HG03442 (cell line): ENCODE measurements at regions not wholly inside any gene's neighbourhood (a gene's known extent, or its start where the extent isn't known, plus 50 kb on each side); places are given as distances from the start of the nearest gene placed in this dataset.
"Not testable (repeated sequence)": the region's sequence is repeated elsewhere in the genome, so short reads cannot be mapped to it uniquely, and the experiment has no call there.

Experiments
- ATAC-seq: cut with Tn5 transposase; IDR thresholded peaks from one replicate; pipeline ENCODE4 v1.9.1; 2021; ENCODE audit warnings: mild to moderate bottlenecking, moderate library complexity; ENCODE audit not compliant: unreplicated experiment

DNA sequence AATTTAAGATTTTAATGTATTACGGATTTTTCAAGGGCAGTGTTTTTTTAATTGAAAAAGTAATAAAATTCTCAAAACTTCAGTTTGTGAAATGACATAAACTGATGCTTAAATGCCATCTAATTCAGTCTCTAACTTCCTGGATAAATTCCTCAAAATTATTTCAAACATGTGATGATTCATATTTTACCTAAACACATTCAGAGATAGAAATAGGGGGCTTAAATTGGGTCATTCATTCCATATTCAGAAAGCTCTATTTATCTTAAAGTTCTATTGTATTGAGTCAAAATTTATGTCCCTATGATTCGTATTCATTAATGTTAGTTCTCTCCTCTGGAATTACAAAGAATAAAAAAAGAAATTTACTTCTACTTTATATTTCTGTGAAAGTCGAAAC, 713.6 kb upstream of the CHRM3 start:
- no peak for ATAC-seq

- no peak for ATAC-seq
These were observed 714.1 kb upstream of the CHRM3 start for GRCh38 chr1:238672262-238672661.

DNA sequence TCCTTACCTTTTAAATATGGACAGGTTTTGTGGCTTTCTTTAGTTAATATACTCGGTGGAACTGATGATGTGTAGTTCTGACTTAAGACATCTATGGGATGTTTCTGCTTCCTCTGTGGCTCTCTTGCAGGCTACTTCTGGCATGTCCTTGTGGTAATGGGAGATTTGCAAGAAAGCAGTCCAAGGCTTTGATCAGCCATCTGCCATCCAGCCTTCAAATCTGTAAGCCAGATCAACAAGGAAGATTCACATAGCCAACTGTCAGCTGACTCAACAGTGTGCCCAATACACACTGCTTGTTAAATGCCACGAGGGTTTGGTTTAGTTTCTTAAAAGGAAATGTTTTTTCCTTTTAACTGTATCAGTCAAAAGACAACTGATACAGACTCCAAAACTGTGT, 722.2 kb upstream of the CHRM3 start:
- no peak for ATAC-seq

- ATAC-seq: no peak
These were observed 725.5 kb upstream of the CHRM3 start for GRCh38 chr1:238660849-238661248.

- ATAC-seq: no peak
These were observed 727.6 kb upstream of the CHRM3 start for GRCh38 chr1:238658763-238659162.

DNA sequence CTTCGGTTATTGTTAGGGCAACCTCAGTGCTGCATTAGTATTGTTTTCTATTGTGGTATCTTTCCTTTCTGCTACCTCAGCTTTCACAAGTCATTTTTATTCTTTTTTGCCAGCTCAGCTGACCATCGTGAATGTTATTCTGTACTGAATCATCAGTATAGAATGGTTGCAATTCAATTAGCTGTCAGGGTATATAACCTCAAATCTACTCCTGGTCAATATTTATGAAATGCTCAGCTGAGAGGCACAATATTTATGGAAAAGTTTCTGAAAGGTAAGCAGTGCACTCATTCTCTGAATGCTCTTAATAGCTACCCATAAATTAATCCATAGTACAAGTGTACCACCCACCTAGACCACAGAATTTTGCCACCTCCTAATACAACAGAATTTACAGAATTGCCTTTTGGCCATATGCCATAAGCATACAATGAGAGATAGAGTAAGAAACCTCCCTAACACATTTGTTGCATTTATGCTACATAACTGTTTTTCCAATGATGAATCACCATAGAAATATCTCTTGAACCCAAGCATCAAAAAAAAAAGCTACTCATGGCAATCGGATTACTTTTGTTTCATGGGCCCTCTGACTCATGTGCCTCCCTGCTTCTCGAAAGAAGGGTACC, 732.6 kb upstream of the CHRM3 start:
- ATAC-seq: no peak

DNA sequence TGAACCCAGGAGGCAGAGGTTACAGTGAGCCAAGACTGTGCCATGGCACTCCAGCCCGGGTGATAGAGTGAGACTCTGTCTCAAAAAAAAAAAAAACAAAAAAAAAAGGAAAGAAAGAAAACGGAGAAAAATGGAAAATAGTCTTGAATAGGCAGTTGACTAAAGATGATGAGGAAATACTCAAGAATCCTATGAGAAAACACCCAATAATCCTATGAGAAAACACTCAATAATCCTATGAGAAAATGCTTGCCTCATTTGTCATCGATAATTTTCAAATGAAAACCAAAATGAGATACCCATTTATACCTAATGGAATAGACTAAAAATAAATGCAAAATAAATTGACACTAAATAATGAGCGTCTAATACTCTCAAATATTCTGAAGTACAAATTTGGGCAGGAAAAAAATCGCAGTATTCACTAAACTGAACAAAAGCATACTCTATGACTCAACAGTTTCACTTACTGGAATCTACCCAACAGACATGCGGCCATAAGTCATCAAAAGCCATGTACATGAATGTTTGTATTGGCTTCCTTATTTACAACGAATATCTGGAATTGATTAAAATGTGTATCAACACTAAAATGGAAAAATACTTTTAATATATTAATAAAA, 733.9 kb upstream of the CHRM3 start:
- no peak for ATAC-seq

DNA sequence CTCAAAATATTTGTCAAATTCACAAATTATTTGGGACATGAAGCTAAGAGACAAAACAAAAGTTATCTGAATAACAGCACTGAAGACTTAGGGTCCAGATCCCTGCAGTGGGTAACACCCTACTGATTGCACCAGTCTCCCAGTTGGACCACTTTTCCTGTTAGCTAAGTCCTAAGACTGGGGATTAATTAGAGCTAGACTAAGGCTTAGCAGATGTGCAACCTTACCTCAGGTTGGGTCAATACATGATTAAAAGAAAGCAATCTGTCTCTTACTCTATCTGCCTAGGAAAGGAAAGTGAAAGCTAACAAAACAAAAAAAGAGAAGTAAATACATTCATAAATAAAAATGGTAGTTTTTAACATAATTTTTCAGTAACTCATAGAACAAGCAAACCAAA, 737.2 kb upstream of the CHRM3 start:
- no peak for ATAC-seq

DNA sequence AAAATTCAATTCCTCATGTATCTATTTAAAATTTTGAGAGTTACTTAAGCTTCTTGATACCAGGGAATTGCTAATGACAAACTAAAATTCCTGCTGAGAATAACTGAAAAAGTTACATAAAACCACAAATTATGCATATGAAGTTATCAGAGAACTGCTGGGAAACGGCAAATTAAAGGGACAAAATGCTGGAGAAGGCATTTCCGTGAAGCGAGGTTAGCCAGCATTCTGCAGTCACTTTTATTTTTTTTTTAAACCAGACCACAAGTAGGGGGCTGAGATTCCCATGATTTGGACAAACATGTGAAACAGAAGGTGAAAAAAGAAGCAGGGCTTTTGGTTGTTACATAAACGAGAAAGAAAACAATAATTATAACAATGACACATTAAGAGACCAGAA, 737.6 kb upstream of the CHRM3 start:
- ATAC-seq: no peak

- no peak for ATAC-seq
These were observed 738.1 kb upstream of the CHRM3 start for GRCh38 chr1:238648296-238648695.

DNA sequence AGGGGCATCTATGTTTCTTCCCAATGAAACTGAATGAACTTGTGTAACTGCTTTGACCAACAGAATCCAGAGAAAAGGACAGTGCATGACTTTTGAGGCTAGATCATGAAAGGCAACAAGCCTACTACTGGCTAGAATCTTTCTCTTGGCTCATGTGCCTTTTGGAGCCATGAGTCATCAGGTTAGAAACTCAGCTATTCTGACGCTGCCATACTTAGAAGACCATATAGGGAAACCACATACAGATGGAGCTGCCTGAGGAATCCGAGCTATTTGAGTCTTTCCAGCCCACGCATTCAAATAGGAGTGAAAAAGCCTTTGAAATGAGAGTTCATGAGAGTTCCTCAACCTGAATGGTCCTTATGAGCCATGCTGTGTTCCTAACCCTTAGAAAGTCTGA, 738.5 kb upstream of the CHRM3 start:
- ATAC-seq: no peak

- ATAC-seq: no peak
These were observed 744.1 kb upstream of the CHRM3 start for GRCh38 chr1:238642231-238642630.

DNA sequence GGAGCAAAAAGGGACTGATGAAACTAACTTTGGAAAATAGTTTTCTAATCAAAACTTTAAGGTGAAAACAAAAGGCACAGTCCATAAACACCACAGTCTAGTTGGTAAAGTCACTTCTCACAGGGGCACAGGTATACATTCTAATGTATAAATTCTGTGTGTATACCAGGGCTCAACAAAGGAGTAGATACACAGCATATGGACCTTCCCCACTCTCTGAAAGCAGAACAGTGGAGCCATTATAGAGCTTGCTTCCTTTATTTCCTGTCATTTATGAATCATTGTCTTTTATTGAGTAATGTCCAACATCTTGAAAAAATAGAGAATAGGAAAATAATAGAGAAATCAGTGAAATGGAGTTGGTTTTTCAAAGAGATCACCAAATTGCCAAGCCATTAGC, 746.5 kb upstream of the CHRM3 start:
- no peak for ATAC-seq

- no peak for ATAC-seq
These were observed 737.4 kb upstream of the ZP4 start for GRCh38 chr1:238628110-238628509.

- ATAC-seq: no peak
These were observed 734.1 kb upstream of the ZP4 start for GRCh38 chr1:238624776-238625175.

DNA sequence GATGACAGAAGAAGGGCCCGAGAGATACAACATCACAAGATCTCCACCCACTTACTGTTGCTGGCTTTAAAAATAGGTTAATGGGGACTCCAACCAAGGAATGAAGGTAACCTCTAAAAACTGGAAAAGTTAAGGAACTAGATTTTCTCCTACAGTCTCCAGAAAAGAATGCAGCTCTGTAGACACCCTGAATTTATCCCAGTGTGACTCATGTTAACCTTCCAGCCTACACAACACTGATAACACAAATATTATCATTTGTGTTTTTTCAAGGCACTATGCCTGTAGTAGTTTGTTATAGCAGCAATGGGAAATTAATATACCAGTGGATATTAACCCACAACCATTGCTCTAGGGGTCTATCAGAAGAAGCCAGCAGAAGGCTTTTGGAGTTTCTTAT, 730.7 kb upstream of the ZP4 start:
- ATAC-seq: no peak

DNA sequence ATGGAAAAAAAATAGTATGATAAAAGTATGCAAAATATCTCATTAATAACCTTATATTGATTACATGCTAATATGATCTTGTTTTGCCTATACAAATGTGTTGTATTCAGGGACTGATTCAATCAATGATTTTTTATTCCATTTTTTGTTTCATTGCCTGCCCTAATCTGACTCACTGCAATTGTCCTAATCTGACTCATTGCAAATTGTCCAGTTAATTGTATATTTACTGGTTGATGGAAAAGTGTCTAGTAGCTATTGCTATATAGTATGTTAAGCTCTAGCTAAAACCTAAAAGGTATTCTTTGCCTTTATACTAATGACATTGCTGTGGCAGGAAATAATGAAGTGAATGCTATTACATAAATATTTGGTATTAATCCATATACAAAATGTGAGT, 728.9 kb upstream of the ZP4 start:
- no peak for ATAC-seq

DNA sequence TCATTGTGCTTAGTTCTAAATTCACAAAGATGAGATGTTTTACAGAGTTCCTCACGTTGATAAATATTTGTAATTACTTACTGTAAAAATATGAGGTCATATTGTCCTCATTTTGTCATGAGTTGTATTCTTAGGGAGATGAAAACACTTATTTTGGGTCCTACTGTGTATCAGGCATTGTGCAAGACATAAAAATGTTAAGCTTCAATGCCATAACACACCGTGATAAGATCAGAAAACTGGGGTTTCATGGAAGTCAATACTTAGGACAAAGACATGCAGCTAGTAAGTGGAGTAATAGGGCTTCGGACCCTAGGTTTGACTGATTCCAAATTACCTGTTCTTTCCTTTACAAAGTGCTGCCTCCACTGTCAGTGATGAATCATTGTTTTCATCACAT, 720.7 kb upstream of the ZP4 start:
- ATAC-seq: no peak

- ATAC-seq: no peak
These were observed 717.4 kb upstream of the ZP4 start for GRCh38 chr1:238608144-238608543.

DNA sequence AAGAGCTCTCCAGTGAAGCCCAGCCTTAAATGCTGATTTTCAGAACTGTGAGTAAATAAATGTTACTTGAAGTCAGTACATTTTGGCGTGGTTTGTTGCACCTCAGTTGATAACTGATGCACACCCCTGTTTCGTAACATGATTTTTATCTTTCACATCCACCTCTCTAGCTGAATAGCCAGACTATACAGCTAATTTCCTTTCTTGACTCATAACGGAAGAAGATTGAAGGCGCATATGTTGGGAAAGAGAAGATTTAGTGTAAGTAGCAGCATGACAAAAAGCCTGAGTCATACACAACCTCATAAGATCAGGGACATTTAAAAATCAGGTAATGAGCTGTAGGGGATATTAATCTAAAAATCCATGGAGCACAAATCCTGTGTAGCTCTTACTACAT, 716.2 kb upstream of the ZP4 start:
- ATAC-seq: no peak

DNA sequence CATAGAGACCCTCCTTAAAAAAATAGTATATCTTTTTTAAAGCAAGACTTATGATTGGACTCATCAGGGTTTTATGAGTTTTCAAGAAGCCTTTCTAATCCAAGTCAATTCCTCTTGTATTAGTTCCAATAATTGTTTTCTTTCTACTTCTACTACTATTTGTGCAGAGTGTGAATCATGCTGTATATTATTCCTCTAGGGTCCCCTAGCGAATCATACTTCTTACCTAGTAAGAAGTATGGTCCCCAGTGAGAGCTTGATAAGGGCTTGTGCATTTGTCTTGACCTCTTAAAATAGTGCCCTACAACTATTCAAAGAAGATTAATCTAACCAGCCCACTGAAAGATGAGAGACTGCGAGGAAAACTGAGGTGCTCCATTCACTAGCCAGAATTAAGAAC, 715.7 kb upstream of the ZP4 start:
- ATAC-seq: no peak

GRCh38 chr1:238604357-238604756, 713.6 kb upstream of the ZP4 start:
- ATAC-seq: no peak

- ATAC-seq: not testable (repeated sequence)
These were observed 710.9 kb upstream of the ZP4 start for GRCh38 chr1:238601604-238602003.
